T47D (cell line): ENCODE measurements at regions not wholly inside any gene's neighbourhood (a gene's known extent, or its start where the extent isn't known, plus 50 kb on each side); places are given as distances from the start of the nearest gene placed in this dataset.
A peak's percentile ranks its signal among the peaks of the same experiment; 100 is the strongest.
"Not testable (repeated sequence)": the region's sequence is repeated elsewhere in the genome, so short reads cannot be mapped to it uniquely, and the experiment has no call there.

Experiments used
- DNase-seq, 2 experiments: peaks; one replicate each; pipeline versions ENCODE4 v3.0.0 to v3.0.0-alpha.2; 2011 to 2012; ENCODE audit warnings: low read depth in 1 of 2, low spot score in 1 of 2
- JUND ChIP-seq: IDR thresholded peaks from 2 replicates; pipeline ENCODE4 v1.6.1; 2012; ENCODE audit warnings: low read depth
- in situ Hi-C: cut with HindIII; loops from 2 replicates; pipeline ENCODE4 v1.10.0; 2016; ENCODE audit warnings: low sequenced_read_pairs, low pct_unique_long_range_greater_than_20kb

DNA sequence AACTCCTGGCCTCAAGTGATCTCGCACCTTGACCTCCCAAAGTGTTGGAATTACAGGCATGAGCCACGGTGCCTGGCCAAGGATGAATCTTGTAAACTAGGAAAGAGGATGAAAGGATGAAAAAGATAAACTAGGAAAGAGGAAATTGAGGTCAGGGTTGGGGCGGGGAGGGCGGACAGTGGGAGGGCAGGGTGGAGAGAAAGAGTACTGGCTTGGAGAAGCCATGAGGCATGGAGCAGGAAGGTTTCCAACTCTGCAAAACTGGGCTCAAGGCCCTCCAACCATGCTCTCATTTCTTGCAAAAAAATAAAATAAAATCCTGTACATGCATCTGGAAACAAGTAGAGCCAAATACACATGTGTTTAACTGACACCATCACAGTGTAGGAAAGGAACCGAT lies 256.6 kb upstream of the SGK1 start:
- in situ Hi-C loops = no loop called here
- no peak for DNase-seq
- TF ChIP-seq JUND = no peak

DNA sequence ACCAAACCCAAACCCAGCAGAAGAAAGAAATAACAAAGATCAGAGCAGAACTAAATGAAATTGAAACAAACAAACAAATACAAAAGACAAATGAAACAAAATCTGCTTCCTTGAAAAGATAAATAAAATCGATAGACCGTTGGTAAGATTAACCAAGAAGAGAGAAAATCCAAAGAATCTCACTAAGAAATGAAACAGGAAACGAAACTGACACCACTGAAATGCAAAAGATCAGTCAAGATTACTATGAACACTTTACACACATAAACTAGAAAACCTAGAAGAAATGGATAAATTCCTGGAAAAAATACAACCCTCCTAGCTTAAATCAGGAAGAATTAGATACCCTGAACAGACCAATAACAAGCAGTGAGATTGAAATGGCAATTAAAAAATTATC lies 252.1 kb upstream of the SGK1 start:
- in situ Hi-C loops, DNase-seq: not testable (repeated sequence)

DNA sequence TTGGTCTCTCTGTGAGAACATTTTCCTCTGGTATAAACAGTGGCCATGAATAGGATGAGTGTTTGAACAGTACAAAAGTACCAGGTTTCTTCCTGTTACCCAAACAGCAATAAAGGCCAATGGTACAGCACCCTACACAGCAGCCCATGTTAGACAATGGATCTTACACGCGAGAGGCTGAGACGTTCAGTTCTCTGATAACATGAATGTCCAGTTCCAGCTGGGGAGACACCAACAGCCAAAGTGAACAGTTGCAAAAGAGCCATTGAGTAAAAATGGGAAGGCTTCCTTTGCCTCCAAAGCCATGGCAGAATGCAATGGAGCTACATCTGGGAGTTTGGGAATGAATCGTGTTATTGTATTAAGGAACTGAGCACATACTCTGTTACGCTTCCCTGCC lies 246.8 kb upstream of the SGK1 start:
- DNase-seq = no peak
- TF ChIP-seq JUND = no peak
- in situ Hi-C loops = no loop called here

DNA sequence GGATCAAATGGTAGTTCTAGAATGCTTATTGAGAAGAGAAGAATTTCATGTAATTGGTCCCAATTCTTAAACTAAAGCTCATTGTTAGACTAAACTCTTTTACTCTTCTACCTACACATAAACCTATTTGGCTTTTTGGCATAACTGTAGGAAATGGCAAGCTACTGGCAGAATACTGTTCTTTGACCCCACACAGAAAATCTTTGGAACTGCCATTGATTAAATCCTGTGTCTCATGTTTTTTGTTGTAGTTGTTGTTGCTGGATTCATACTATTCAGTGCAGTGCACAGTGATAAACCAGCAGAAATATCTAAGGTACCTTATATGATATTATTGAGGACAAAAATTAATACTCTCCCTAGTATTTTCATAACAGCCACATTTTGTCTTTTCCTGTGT lies 242.1 kb upstream of the SGK1 start:
- no peak for DNase-seq
- in situ Hi-C loops = no loop called here
- no peak for TF ChIP-seq JUND

DNA sequence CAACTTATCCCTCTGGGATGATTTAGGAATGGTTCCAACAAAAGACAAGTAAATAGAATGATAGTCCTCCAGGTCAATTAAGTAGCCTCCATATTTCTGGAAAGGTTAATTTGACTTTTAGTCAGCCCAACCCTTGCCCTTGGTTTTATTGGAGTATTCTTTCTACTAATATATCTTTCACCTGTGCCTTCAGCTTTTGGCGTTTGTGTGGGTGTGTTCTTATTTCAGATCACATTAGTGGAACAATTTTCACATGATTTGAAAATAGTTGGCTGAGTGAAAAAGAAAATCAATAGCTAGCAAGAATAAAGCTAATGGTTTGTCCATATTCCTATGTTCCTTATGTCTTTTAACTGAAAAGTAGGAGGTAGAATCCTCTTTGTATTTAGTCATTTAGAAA lies 239.6 kb upstream of the SGK1 start:
- in situ Hi-C loops = no loop called here
- no peak for TF ChIP-seq JUND
- DNase-seq = no peak

DNA sequence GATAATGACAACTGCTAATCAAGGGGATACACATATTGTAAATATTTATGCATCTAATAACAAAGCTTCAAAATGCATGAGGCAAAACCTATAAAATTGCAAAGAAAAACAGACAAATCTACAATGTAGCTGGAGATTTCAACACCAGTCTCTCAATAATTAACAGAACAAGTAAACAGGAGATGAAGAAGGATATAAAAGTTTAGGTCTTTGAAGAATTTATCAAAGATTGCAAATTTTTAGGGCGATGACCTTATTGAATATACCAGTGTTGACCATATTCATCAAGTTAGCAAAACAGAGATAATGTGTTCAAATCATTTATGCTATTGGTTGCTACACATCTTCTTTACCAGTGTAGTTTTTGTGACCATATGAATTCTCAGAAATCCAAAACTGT lies 237.8 kb upstream of the SGK1 start:
- in situ Hi-C loops = no loop called here
- no peak for TF ChIP-seq JUND
- no peak for DNase-seq

DNA sequence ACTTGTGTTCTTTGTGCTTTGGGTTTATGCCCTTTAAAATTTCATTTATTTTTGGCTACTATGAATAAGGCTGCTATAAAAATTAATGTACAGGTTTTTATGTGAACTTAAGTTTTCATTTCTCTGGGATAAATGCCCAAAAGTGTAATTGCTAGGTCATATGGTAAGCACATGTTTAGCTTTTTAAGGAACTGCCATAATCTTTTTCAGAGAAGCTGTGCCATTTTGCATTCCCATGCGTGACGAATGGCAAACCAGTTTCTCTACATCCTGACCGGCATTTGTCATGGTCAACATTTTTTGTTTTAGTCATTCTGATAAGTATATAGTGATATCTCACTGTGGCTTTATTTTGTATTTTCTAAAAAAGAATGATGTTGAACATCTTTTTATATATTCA lies 236.0 kb upstream of the SGK1 start:
- TF ChIP-seq JUND = no peak
- DNase-seq = no peak
- in situ Hi-C loops = no loop called here

DNA sequence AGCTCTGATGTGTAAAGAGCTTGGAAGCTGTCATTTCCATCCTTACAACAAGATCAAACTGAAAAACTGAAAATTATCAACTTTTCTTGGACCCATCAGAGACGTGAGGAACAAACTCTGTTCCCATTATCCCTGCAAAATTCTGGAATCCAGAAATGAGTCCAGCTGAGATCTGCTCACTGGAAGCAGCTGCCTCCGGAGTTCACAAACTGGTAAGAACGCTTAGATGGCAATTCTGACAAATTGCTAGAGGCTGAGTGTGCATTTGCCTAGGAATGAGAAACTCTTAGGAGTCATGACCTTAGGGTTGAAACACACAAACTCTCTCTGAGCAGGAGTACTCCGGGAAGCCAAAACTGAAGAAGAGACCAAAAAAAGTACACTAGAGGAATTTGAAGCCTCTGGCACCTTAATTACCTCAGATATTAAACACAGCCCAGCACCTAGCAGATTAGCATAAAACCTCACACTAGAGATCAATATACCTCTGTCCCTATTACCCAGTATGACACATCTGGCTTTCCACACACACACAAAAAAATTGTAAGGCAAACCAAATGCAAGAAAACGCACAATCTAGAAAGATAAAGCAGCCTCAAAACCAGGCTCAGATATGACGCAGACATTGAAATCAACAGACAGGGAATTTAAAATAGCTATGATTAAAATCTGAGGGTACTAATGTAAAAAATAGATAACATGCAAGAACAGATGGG lies 233.5 kb upstream of the SGK1 start:
- DNase-seq = peak in 1 of 2 experiments; percentile 30
- in situ Hi-C loops = no loop called here
- no peak for TF ChIP-seq JUND

DNA sequence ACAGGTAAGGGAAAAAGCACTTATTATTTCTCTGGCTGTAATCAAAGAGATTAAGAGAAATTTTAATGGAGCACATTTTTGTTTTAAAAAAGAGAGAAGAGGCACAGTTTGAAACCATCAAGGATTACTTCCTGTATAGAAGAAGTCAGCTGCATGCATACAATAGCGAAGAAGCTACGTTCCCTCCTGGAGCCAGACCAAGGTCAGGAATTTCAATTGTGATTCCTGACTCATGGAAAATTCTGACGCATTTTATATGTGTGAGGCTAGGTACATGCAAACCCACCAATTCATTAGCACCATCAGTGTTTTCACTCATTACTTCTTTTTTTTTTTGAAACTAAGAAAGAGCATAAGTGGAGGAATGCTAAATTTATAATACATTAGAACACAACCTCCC lies 232.7 kb upstream of the SGK1 start:
- no peak for DNase-seq
- TF ChIP-seq JUND = no peak
- in situ Hi-C loops = no loop called here

DNA sequence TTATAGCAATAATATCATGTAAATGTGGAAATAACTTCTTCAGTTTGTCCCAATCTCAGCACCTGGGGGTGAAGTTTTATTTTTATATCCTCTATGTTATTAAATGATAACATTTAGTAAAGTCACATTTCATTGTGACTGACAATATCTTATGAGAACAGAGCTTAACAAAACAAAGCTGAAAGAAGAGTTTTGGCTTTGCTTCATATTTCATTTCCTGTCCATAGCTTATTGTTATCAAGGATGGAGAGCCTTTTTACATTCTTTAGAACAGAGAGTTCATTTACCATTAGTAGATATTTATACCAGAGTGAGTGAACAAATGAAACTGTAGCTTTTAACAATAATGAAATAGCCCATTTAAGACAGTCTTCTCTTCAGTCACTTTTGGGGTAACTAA lies 231.9 kb upstream of the SGK1 start:
- no peak for TF ChIP-seq JUND
- in situ Hi-C loops = no loop called here
- DNase-seq = no peak

DNA sequence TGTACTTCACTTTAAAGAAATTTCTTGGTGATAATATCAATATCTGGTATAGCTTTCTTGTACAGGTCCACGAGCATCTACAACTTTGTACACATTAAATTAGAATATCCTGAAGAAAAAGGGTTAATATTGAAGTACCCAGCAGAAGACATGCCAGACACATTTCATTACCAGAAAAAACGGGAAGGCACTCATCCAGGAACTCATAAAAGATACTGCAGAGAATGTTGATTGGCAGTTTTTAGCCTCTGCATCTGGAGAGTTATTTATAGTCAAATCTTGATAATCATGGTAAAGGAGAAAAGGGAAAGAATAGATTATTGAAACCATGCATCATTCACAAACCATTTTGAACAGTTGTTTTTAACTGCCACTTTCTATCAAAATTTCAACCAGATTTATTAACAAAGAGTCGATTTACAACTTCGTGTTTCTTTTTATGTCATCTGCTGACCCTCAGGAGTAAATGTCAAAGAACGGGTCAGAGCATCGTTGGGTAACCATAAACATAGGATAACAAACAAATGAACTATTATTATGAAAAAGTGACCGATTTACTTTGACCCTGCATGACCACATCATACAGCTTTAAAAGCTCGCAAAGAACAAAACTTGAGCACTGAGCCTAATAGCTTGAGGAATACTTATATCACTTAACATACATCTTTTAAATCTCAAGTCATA lies 229.2 kb upstream of the SGK1 start:
- no peak for TF ChIP-seq JUND
- in situ Hi-C loops = no loop called here
- DNase-seq = no peak

DNA sequence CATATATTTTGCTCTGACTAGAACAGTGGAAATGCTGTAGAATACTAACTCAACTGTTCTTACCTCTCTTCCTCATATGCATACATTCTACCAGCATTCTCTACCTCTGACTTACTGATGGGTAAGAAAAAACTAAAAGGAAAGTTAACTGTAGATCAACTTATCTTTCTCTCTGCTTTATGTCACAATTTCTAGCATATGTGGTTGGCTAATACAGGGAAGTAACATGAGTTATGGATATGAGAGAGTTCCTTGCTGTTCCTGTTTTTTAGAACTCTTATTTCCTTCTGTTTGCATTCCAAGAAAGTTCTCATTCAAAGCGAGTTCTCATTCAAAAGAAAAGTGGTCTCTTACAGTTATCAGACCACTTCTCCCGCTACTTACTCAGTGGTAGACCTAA lies 226.8 kb upstream of the SGK1 start:
- no peak for TF ChIP-seq JUND
- no peak for DNase-seq
- in situ Hi-C loops = no loop called here

DNA sequence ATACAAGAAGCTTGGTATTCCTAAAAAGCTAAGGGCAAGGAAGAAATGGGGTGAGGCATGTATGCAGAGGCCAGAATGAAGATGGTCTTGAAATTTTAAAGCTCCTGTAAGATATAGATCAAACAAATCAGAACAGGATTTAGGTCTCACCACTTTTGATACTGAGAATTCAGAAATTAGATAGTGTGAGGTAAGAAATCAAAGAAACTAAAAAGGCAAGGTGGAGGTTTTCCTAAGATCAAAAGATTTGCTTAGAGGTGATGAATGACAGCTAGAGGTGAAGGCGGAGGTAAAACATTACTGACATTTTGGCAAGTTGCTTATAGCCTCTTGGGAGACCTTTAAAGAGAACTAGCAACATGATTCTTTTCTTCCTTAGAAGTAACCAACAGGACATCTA lies 225.2 kb upstream of the SGK1 start:
- in situ Hi-C loops = no loop called here
- no peak for DNase-seq
- no peak for TF ChIP-seq JUND

DNA sequence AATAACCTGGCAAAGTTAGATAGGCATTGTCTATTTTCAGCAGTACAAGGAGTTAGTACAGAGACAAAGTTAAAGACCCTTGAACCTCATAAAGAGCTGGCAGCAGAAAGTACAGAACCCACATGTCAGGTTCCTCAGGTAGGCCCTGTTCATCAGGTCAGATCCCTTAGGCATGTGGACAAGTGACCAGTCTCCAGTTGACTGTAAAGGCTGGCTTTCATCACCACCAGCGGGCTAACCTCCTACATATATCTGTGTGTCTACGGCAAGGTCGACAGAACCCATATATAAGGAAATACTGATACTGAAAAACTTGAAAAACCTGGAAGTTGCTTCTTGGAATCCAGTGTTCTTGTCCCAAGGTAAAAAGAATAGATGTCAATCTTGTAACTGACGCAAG lies 223.1 kb upstream of the SGK1 start:
- peak in 1 of 2 experiments; percentile 23 for DNase-seq

More for the DNA sequence above, 223.1 kb upstream of the SGK1 start:
- no peak for TF ChIP-seq JUND
- in situ Hi-C loops = no loop called here
